Left lung (tissue), 4 donors: ENCODE measurements at regions not wholly inside any gene's neighbourhood (a gene's known extent, or its start where the extent isn't known, plus 50 kb on each side); places are given as distances from the start of the nearest gene placed in this dataset.

Experiments used
- ATAC-seq: fragments of 200-7000 bp; cut with Tn5 transposase; one replicate; pipeline ENCODE4 v1.9.1; 2020; ENCODE audit warnings: moderate library complexity
- DNase-seq, 4 donors: peaks; one replicate each; pipeline ENCODE4 v3.0.0-alpha.2; 2013 to 2020
- H3K27ac ChIP-seq, 2 donors: fragments of 200-600 bp; sonication (generic) in 1 of 2; one replicate each; pipeline versions ENCODE4 v1.5.0 to v1.8.0; 2020 to 2021
- H3K27me3 ChIP-seq, 2 donors: fragments of 200-600 bp; sonication (generic) in 1 of 2; one replicate each; pipeline versions ENCODE4 v1.5.0 to v1.8.0; 2020 to 2021
- H3K36me3 ChIP-seq, 2 donors: fragments of 200-600 bp; sonication (generic) in 1 of 2; one replicate each; pipeline versions ENCODE4 v1.5.0 to v1.8.0; 2020 to 2021
- H3K4me1 ChIP-seq, 2 donors: fragments of 200-600 bp; one replicate each; pipeline ENCODE4 v1.8.0; 2021
- H3K4me3 ChIP-seq, 2 donors: fragments of 200-600 bp; sonication (generic) in 1 of 2; one replicate each; pipeline versions ENCODE4 v1.5.0 to v1.8.0; 2020 to 2021; ENCODE audit warnings: mild to moderate bottlenecking in 1 of 2
- H3K9me3 ChIP-seq, 2 donors: fragments of 200-600 bp; sonication (generic) in 1 of 2; one replicate each; pipeline versions ENCODE4 v1.5.0 to v1.8.0; 2020 to 2021
- CTCF ChIP-seq, 2 donors: fragments of 200-600 bp; sonication (generic) in 1 of 2; IDR thresholded peaks; one replicate each; pipeline versions ENCODE4 v1.5.0 to v1.8.0; 2021; ENCODE audit warnings: antibody characterized with exemption in 2 of 2
- intact Hi-C, 2 donors: fragments of 100-400 bp; cut with DNase I; formaldehyde crosslinking; loops; one replicate each; pipeline versions ENCODE4 v1.11.2 to v1.14.2; 2022
- donor health status: DM: no; HTN: yes; CAD: no.
- donor health status: DM: no; HTN: no; CAD: no.

GRCh38 chr12:43278541-43278832, 273.5 kb downstream of the ADAMTS20 start:
- no peaks in the 10 kb centered on the region for H3K27me3 ChIP-seq
- no peaks in the 10 kb centered on the region for H3K36me3 ChIP-seq
- H3K4me1 ChIP-seq: peaks cover 3 to 4% of the 10 kb centered on the region in 2 donors
- no peaks in the 10 kb centered on the region for H3K9me3 ChIP-seq
- TF ChIP-seq CTCF (IDR thresholded peaks at IDR 0.05): no peak
- intact Hi-C loops: no loop called here
- no peak overlapping the region for H3K27ac ChIP-seq
- no peak for DNase-seq
- no peak for ATAC-seq
- no peak overlapping the region for H3K4me3 ChIP-seq

- DNase-seq (no peak), ATAC-seq (no peak)
- Histone ChIP-seq H3K27me3 (no peaks in the 10 kb centered on the region), H3K4me3 (no peak overlapping the region), H3K9me3 (no peaks in the 10 kb centered on the region), H3K4me1 (peaks cover 3 to 4% of the 10 kb centered on the region in 2 donors), H3K36me3 (no peaks in the 10 kb centered on the region), H3K27ac (no peak overlapping the region)
- intact Hi-C loops: no loop called here
- no peak for TF ChIP-seq CTCF (IDR thresholded peaks at IDR 0.05)
Observed at GRCh38 chr12:43277651-43278540, 274.1 kb downstream of the ADAMTS20 start.

- intact Hi-C loops: no loop called here
- no peak for TF ChIP-seq CTCF (IDR thresholded peaks at IDR 0.05)
- Histone ChIP-seq H3K4me3 (no peak overlapping the region), H3K27ac (no peak overlapping the region), H3K27me3 (no peaks in the 10 kb centered on the region), H3K9me3 (no peaks in the 10 kb centered on the region), H3K4me1 (peaks cover 3 to 4% of the 10 kb centered on the region in 2 donors), H3K36me3 (no peaks in the 10 kb centered on the region)
- DNase-seq: no peak
- ATAC-seq: peak; percentile 32
Observed at GRCh38 chr12:43273467-43273866, 278.5 kb downstream of the ADAMTS20 start.

- H3K27ac ChIP-seq: no peak overlapping the region
- H3K36me3 ChIP-seq: no peaks in the 10 kb centered on the region
- intact Hi-C loops: no loop called here
- no peaks in the 10 kb centered on the region for H3K27me3 ChIP-seq
- no peaks in the 10 kb centered on the region for H3K9me3 ChIP-seq
- H3K4me3 ChIP-seq: no peak overlapping the region
- no peak for DNase-seq
- no peak for TF ChIP-seq CTCF (IDR thresholded peaks at IDR 0.05)
- H3K4me1 ChIP-seq: no peaks in the 10 kb centered on the region
- no peak for ATAC-seq
Observed at GRCh38 chr12:43271659-43272058, 280.3 kb downstream of the ADAMTS20 start.

- Histone ChIP-seq H3K4me1 (no peaks in the 10 kb centered on the region), H3K27me3 (no peaks in the 10 kb centered on the region), H3K9me3 (no peaks in the 10 kb centered on the region), H3K36me3 (no peaks in the 10 kb centered on the region), H3K4me3 (no peak overlapping the region), H3K27ac (no peak overlapping the region)
- DNase-seq (no peak), ATAC-seq (no peak)
- no peak for TF ChIP-seq CTCF (IDR thresholded peaks at IDR 0.05)
- intact Hi-C loops: no loop called here
Observed at GRCh38 chr12:43267818-43268217, 284.2 kb downstream of the ADAMTS20 start.
